LNCAP (cell line): ENCODE measurements at regions not wholly inside any gene's neighbourhood (a gene's known extent, or its start where the extent isn't known, plus 50 kb on each side); places are given as distances from the start of the nearest gene placed in this dataset.

Experiments used
- CTCF ChIP-seq: fragments of 450-650 bp; IDR thresholded peaks from 2 replicates; pipeline ENCODE4 v1.5.1; 2017; ENCODE audit warnings: mild to moderate bottlenecking

- no peak for TF ChIP-seq CTCF
Measured at GRCh38 chr18:27278131-27278530, 93.0 kb upstream of the CHST9 start.

GRCh38 chr18:27277554-27277953 is 92.4 kb upstream of the CHST9 start:
- no peak for TF ChIP-seq CTCF

GRCh38 chr18:27276886-27277285 is 91.8 kb upstream of the CHST9 start:
- no peak for TF ChIP-seq CTCF

GRCh38 chr18:27276479-27276878 is 91.4 kb upstream of the CHST9 start:
- no peak for TF ChIP-seq CTCF

- TF ChIP-seq CTCF = no peak
Measured at GRCh38 chr18:27274901-27275300, 89.8 kb upstream of the CHST9 start.

- TF ChIP-seq CTCF = no peak
Measured at GRCh38 chr18:27270508-27270907, 85.4 kb upstream of the CHST9 start.

GRCh38 chr18:27263369-27263768 is 78.3 kb upstream of the CHST9 start:
- TF ChIP-seq CTCF = no peak

GRCh38 chr18:27261769-27262549 is 76.9 kb upstream of the CHST9 start:
- no peak for TF ChIP-seq CTCF
